ENCODE measurements at regions not wholly inside any gene's neighbourhood (a gene's known extent, or its start where the extent isn't known, plus 50 kb on each side); places are given as distances from the start of the nearest gene placed in this dataset.

DNA sequence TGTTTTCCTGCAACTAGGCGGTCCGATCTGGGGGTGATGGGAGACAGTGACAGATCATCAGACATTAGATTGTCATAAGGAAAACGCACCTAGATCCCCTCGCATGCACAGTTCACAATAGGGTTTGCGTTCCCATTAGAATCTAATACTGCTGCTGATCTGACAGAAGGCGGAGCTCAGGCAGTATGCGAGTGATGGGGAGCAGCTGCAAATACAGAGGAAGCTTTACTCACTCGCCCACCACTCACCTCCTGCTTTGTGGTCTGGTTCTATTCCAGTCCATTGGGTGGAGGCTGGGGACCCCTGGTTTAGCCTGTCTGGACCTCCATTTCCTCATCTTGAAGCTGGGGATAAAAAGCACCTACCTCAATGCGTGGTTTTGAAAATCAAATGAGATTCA is 437.5 kb upstream of the PROK2 start:
- Histone ChIP-seq H3K27ac (ENCODE audit: insufficient read length, low read depth, low read length) (no peak overlapping the region), H3K9ac (ENCODE audit: extremely low read depth, insufficient read length, low read length) (no peak overlapping the region), H3K23ac (ENCODE audit: insufficient read length, low read depth, low read length) (no peak overlapping the region), H4K91ac (ENCODE audit: insufficient read length, low read depth, low read length) (no peak overlapping the region), H3K4me2 (ENCODE audit: insufficient read depth, insufficient read length, low read length) (no peak overlapping the region), H4K5ac (ENCODE audit: insufficient read length, low read depth, low read length) (no peak overlapping the region), H3K79me2 (ENCODE audit: insufficient read depth, low read length) (no peaks in the 10 kb centered on the region), H3K27me3 (ENCODE audit: insufficient read depth, low read length) (no peaks in the 10 kb centered on the region), H3K18ac (ENCODE audit: insufficient read length, low read depth, low read length) (no peak overlapping the region), H2AK5ac (ENCODE audit: insufficient read length, low read length) (no peak overlapping the region), H3K14ac (ENCODE audit: insufficient read depth, low read length) (no peak overlapping the region), H2AFZ (ENCODE audit: low read length) (no peak overlapping the region), H3K23me2 (ENCODE audit: insufficient read length, low read depth, low read length, poor library complexity, severe bottlenecking) (no peaks in the 10 kb centered on the region), H4K20me1 (ENCODE audit: control insufficient read depth, insufficient read depth, insufficient read length) (no peaks in the 10 kb centered on the region), H3K4ac (ENCODE audit: low read depth, low read length) (no peak overlapping the region), H3K79me1 (ENCODE audit: insufficient read depth, low read depth, low read length, poor library complexity, severe bottlenecking) (no peaks in the 10 kb centered on the region), H3K9me3 (ENCODE audit: control insufficient read depth, low read depth, low read length) (peaks cover 16% of the 10 kb centered on the region), H4K8ac (replicated peaks; ENCODE audit: insufficient read length, low read depth, low read length) (no peak overlapping the region), H2BK5ac (ENCODE audit: insufficient read length, low read length) (no peak overlapping the region), H2BK15ac (ENCODE audit: low read depth, low read length) (no peak overlapping the region), H2BK120ac (ENCODE audit: low read depth, low read length, poor library complexity, severe bottlenecking) (no peak overlapping the region), H3K56ac (ENCODE audit: insufficient read length, low read depth, low read length) (no peak overlapping the region), H3K4me1 (ENCODE audit: insufficient read depth, low read length) (no peaks in the 10 kb centered on the region), H2BK12ac (ENCODE audit: insufficient read length, low read depth, low read length) (no peak overlapping the region), H2BK20ac (ENCODE audit: low read depth, low read length, poor library complexity, severe bottlenecking) (no peak overlapping the region), H3T11ph (ENCODE audit: low read length) (no peak overlapping the region)
- Mint-ChIP-seq H3K36me3 (ENCODE audit: insufficient read depth in 1 of 3, low read depth in 3 of 3) (peaks cover 5 to 27% (median 17%) of the 10 kb centered on the region in 3 experiments; a peak in 6 of 7 replicates), H3K4me3 (no peak overlapping the region), H3K9me3 (peaks cover 28 to 32% of the 10 kb centered on the region in 2 experiments), H3K27ac (no peak overlapping the region), H3K27me3 (ENCODE audit: low read depth) (peaks cover 2% of the 10 kb centered on the region), H3K4me1 (no peaks in the 10 kb centered on the region)
- no CpG with 5 or more reads among the region's 9 CpGs for WGBS (ENCODE audit: extremely low coverage, insufficient read length, low lambda C conversion rate)
- no peak for DNase-seq
- TF ChIP-seq, protein P1, sequence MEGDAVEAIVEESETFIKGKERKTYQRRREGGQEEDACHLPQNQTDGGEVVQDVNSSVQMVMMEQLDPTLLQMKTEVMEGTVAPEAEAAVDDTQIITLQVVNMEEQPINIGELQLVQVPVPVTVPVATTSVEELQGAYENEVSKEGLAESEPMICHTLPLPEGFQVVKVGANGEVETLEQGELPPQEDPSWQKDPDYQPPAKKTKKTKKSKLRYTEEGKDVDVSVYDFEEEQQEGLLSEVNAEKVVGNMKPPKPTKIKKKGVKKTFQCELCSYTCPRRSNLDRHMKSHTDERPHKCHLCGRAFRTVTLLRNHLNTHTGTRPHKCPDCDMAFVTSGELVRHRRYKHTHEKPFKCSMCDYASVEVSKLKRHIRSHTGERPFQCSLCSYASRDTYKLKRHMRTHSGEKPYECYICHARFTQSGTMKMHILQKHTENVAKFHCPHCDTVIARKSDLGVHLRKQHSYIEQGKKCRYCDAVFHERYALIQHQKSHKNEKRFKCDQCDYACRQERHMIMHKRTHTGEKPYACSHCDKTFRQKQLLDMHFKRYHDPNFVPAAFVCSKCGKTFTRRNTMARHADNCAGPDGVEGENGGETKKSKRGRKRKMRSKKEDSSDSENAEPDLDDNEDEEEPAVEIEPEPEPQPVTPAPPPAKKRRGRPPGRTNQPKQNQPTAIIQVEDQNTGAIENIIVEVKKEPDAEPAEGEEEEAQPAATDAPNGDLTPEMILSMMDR (conservative IDR thresholded peaks at IDR 0.05) = no peak

All from H9 (cell line).